Esophagus muscularis mucosa (tissue), 3 donors: ENCODE measurements at regions not wholly inside any gene's neighbourhood (a gene's known extent, or its start where the extent isn't known, plus 50 kb on each side); places are given as distances from the start of the nearest gene placed in this dataset.

ENCODE experiments used
- CTCF ChIP-seq, 3 experiments: fragments of 200-600 bp in 2 of 3; fragments of 450-650 bp in 1 of 3; sonication (generic) in 2 of 3; IDR thresholded peaks; one replicate each; pipeline ENCODE4 v1.5.1; 2017 to 2019; ENCODE audit warnings: antibody characterized with exemption in 3 of 3, mild to moderate bottlenecking in 2 of 3, moderate library complexity in 1 of 3
- EP300 ChIP-seq: sonication (generic); formaldehyde crosslinking; IDR thresholded peaks from one replicate; pipeline ENCODE4 v1.6.1; 2017; ENCODE audit warnings: antibody characterized with exemption

- TF ChIP-seq CTCF (IDR thresholded peaks at IDR 0.05) (no peak), EP300 (no peak)
Measured at GRCh38 chr4:53924333-53925049, 139.9 kb downstream of the CHIC2 start.
